ENCODE measurements at regions not wholly inside any gene's neighbourhood (a gene's known extent, or its start where the extent isn't known, plus 50 kb on each side); places are given as distances from the start of the nearest gene placed in this dataset.
"Not testable (repeated sequence)": the region's sequence is repeated elsewhere in the genome, so short reads cannot be mapped to it uniquely, and the experiment has no call there.

- DNase-seq (ENCODE audit: low spot score) = no peak
Observed at GRCh38 chr15:100720406-100720967, 118.1 kb downstream of the ASB7 start.

DNA sequence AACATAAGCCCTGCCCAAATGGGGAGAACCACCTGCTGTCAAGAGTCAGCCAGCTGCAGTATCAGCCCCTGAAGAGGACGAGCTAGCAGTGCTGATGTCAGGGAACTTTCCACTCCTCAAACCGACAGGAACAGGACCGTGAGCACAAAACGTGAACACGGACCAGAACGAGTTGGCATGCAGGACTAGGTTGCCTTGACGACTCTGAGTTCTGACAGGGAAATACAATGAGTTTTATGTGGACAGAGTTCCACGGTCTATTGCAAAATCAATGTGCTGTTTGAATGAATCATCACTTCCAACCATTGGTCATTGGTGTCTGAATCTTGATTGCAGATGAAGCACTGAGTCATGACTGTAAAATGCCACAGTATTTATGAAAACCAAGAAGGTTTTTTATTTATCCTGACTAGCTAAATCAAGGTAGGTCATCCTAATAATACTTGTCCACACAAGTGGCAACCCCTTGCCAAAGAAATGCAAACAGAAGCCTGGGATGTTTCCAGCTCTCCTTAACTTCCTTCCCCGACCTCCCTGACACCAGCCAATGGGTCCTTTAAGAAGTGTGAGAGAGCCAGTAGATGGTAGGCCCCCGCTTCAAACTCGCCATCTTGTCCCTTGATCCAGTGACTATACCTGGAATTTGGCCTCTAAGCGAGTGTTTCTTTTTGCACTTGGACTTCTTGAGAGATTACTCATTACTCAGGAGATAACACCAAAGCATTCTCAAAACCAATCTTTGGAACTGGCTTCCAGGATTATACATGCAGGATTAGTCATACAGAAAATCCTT is 119.6 kb downstream of the ASB7 start:
- no peak for DNase-seq (ENCODE audit: low spot score)

DNA sequence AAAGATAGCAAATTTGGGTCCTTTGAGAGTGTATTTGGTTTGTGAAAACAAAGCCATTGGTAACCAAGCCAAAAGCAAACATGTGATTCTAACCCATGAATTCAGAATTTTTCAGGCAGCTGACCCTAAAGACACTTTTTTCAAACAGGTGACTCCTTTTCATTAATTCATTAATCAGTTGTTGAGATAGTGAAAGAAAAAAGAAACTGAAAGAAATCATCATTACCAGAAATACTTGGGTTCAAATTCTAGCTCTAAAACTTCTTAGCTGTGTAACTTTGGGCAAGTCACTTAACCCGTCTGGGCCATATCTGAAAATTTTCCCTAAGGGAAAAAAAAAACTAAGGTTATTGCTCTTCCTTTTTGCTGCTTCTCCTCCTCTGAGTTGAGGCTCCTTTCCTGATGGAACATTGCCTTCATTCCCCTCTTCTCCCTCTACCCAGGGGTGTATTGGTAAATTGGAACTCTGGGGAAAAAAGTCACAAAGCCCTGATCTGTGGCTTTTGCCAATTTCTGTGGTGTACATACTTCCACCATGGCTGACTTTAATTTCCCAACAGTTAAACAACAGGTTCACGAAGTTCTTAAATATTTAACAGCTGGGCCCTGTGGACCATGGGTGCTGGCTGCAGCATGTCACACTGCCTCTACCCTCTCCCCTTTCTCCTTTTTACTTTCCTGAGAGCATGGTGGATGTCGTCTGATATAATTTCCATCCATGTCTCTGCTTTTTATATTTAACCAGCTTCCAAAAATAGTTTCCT is 120.3 kb downstream of the ASB7 start:
- no peak for DNase-seq (ENCODE audit: low spot score)

DNA sequence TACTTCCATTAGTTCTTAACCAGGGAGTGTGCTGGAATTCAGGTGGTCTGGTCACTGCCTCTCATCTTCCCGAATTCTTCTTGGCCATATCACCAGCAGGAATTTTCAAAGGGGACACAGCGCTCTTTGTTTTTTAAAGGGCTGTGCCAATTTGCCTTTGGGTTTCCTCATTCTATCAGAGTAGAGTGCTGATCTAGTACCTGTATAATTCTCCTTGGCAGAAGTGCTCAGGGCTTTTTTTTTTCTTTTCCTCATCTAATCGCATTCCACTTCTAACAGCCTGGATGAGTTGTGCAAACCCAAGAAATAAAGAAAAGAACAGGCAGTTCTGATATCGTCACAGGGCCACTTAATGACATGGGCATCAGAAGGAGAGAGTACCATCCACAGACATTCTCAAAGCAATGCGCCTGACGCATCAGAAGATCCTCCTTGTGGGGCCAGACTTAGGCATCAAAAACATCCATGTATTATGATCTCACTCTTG is 121.0 kb downstream of the ASB7 start:
- DNase-seq (ENCODE audit: low spot score) = no peak

DNA sequence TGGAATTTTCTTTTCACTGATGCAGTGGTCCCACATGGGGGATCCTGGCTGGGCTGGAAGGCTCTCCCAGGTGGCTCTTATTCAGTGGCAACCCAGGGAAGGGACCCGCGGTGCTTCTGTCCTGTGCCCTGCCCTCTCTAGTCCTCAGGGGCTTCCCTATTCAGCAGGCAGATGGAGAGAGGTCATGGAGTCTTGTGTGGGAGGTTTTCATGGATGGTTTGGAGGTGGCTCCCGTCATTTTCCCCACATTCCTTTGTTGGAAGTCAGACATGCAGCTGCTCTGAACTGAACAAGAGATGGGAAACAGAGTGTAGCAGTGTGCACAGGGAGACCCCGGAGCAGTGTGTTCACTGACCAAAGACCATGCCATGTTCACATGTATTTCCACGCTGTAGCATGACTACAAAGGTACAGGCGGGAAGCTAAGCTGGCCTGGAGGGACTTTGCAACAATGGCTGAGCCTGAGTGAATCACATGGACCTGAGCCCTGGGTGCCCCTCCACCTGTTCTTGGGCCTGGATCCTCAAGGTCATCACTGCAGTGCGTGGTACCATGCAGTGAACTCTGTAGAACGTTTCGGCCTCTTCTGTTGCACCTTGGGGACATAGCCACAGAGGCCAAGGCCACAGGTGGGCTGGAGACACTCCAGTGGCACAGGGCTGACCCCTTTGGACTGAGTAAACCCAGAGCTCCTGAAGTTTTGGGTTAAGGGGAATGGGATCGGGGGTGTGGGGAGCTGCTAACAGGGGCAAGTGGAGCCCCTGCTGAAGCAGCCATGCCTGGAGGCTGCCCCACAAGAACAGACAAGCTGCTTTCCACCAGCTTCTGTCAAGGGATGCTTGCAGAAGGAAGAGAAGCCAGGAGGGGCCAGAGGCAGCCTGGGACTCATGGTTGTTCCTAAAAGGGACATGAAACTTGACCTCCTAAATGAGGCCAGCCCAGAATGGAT is 123.0 kb downstream of the ASB7 start:
- no peak for DNase-seq (ENCODE audit: low spot score)

DNA sequence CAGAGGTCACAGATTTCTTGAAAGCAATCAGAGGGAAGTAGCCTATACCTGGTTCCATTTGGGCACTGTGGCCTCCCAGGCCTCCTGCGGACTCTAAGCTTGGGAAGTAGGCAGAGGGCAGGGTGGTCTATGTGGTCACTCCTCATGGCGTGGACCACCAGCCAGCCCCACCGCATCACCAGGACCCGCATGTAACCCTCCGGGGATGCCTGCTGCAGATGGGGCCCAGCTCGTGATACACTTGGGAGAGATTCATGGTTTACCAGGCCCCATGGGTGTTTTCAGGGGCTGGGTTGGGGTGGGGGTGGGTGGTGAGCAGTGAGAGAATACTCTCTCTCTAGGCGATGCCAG is 123.7 kb downstream of the ASB7 start:
- no peak for DNase-seq (ENCODE audit: low spot score)

DNA sequence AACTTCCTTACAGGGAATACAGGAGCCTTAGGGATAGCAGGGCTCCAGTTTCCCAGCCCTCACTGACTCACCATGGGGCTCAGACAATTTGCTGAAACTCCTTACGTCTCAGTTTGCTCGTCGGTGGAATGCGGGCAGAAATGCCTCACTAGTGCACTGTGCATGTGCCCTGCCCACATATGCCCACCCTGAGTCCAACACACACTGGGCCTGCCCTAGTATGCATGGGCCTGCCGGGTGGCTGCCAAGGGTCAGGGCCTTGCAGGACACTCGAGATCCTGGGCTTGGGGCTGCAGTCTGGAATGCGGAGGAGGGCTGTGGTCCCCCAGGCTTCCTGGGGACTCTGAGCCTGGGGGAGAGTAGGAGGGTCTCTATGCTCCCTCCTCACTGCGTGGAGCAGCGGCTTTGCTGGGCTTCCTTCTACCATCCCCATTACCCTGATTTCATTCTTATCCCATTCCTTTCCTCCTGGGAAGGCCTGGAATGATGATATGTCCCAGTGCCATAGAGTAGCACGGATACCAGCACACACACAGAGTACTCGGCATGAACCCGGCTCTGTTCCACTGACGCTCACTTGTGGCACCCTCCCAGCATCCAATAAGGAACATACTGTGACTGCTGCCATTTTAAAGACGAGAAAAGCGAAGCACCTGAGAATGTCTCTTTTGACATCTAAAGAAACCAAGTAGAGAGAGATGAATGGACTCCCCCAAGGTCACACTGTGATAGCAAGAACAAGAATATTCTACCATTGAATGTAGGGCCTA is 124.2 kb downstream of the ASB7 start:
- no peak for DNase-seq (ENCODE audit: low spot score)

DNA sequence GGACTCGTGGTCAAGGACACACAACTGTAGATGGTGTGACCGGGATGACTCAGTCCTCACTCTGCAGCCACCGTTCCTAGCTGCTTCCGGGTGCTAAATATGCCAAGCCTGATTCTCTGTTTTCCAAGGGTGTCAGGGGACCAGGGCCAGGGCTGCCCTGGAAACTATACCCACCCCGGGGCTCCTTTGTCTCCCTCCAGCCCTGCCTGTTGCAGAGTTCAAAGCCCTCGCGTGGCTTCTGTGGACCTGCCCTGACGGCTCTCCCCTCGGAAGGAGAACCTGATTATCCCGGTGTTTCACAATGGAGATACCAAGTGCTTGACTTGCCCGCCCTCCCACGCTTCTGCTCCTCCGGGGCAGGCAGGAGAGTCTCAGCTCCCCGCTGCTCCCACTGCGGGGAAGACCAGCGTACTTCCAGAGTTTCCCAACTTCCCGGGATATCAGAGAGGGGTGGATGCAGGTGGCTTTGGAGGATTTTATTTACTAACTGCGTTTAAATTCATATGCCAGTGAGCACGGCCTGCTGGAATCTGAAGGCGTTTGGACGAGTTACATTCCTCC is 125.0 kb downstream of the ASB7 start:
- no peak for DNase-seq (ENCODE audit: low spot score)

DNA sequence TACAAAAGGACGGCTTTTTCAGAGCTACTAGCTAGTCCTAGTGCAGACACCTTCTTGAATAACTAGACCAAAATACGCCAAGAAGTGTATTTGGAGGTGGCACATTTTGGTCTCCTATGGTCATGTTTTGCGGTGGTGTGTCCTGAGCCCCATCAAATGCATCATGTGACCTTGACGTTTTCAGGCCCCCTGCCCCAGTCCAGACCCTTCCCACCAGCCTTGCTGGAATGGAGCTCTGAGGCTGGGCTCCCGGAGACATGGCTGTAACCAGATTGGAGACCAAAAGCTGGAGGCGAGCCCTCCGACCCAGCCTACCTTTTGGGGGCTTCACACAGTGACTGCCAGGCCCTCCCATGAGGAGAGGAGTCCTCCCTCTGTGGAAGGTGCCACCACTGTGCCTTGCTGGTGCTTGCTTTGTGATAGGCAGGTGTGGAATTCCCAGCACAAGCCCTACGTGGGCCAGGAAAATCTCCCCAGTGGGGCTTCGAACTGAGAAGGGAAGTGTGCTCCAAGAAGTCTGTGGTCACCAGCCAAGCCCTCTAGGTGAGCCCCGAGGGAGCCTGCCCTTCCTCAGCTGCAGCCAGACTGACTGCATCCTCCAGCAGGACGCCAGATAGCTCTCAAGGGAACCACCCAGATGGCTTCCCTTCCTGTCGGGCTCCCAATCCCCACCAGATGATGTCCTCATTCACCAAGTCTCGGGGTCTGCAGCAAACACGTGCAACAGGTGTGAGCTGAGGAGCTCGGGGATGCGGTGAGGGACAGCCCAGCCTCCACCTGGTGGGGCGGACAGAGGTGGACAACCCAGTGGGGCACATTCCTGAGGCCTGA is 126.2 kb downstream of the ASB7 start:
- peak; percentile 29 for DNase-seq (ENCODE audit: low spot score)

DNA sequence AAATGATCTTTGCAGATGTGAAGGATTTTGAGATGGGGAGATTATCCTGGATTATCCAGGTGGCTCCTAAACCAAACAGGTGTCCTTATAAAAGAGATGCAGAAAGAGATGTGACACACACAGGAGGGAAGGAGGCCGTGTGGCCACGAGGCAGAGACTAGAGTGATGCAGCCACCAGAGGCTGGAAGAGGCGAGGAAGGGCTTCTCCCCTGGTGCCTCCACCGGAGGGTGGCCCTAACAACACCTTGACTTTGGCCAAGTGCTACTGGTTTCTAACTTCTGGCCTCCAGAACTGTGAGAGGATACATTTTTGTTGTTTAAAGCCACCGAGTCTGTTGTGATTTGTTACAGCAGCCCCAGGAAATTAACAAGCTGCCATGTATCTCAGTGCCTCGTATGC is 127.1 kb downstream of the ASB7 start:
- DNase-seq (ENCODE audit: low spot score) = no peak

DNA sequence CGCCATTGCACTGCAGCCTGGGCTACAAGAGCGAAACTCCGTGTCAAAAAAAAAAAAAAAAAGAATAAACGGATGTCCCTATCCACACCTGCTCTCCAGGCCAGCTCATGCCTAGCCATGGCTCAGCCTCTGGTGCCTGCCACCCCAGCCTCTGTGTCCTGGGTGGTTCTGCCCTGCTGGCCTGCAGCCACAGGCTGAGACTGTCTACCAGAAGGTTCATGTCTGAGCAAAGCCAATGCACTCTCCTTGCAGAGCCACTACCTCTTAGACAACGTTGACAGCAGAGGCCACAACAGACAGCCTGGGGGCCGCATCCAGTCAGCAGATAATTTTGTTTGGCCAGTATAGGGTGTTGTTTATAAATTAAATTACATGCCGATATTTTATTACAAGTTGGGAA is 127.7 kb downstream of the ASB7 start:
- DNase-seq (ENCODE audit: low spot score) = no peak

- no peak for DNase-seq (ENCODE audit: low spot score)
Observed at GRCh38 chr15:100730655-100731266, 128.4 kb downstream of the ASB7 start.

DNA sequence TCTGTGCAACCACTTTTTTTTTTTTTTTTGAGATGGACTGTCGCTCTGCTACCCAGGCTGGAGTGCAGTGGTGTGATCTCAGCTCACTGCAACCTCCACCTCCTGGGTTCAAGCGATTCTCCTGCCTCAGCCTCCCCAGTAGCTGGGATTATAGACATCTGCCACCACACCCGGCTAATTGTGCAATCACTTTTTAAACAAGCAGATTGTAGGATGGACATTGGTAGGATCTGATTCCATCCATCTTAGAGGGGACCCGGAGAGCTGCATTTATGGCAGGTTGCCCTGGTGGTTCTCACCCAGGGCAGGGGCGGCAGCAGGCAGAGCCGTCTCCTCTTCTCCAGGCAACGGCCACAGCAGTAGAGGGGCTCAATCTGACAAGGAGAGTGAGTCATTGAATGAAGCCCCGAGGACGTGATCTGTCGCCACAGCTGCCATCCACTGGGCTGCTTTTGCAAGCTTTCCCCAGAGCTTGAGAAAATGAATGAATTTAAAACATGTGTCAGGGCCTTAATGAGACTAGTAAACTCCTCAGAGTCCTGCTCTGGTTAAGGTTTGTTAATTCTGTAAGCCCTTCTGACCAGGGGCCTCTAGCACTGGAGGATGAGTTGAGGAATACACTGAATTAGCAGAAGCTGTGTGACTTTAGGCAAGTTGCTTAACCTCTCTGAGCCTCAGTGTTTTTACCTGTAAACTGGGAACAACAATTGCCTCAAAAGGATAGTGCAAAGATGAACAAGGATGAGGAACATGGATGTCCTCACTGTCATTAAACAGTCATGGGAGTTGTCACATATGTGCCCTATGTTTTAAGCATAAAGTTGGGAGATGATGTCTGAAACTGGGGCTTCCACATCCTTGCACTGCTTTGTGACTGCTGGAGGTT is 129.1 kb downstream of the ASB7 start:
- DNase-seq (ENCODE audit: low spot score) = no peak

DNA sequence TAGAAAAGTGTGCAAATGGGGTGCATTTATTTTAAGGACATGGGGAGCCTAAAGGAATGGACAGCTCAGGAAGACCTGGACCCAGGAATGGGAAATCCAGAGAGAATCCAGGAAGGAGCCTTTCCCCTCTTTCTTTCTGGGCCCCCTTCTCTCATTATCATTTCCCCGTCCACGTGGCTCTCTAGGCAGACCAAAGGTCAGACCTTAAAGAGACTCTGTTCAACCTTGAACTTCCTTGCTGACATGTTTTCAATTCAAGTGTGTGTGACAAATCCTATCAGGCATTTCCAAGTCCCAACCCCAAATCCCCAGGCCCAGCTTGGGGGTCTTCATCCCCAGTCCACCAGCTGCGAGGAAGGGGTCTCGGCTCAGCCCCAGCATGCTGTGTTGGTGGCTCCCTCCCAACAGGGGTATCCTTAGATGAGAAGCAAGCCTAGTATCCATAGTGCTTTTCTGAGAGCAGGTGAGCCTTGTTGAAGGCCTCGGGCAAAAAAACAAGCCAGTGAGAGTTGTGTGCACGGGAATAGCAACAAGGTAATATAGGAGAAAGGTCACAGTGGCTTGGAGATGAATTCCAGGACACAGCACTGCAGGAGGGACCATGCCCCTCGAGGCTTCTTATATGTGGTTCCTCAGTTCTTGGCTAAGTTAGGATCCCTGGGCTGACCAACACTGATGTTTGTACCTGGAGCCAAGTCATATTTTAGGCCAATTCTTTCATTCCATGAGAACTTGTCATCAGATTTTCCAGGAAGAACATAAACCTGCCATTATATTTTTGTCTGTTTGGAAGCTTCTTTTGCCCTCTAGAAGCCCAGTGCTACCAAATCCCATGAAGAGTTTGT is 130.0 kb downstream of the ASB7 start:
- DNase-seq (ENCODE audit: low spot score) = no peak

DNA sequence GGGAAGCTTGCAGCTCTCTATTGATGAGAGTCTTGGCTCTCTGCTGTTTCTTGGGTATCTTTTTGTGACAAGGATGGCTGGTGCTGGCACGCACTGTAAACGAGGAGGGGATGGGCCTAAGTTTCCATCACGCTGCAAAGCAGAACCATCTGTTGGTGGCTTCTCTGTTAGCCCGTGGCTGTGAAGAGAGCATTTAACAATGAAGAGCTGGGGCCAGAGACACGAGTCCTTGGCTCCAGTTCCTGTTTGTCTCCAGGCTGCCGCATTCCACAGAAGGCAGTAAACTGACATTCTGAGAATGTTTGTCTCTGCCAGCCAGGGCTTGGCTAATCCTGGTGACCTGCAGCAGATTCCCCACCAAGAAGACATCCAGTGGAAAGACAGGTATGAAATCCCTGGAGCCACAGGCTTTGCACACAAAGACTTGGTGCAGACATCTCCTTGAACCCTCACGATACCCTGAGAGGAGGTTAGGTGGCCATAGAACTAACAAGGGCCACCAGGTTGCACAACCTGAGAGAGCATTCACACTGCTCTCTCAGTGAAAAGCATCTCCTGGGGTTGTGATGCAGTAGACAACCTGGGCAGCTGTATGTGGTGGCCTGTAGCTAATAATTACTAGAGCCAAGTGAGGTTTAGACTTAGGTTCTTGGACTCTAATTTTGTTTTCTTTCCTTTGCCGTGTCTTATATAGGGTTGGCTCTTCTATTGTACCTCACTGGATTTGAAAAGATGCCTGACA is 130.9 kb downstream of the ASB7 start:
- DNase-seq (ENCODE audit: low spot score) = no peak

GRCh38 chr15:100733843-100734185 is 131.4 kb downstream of the ASB7 start:
- not testable (repeated sequence) for DNase-seq (ENCODE audit: low spot score)

GRCh38 chr15:100734586-100734985 is 132.2 kb downstream of the ASB7 start:
- DNase-seq (ENCODE audit: low spot score) = no peak
